ENCODE measurements at regions not wholly inside any gene's neighbourhood (a gene's known extent, or its start where the extent isn't known, plus 50 kb on each side); places are given as distances from the start of the nearest gene placed in this dataset.
"Not testable (repeated sequence)": the region's sequence is repeated elsewhere in the genome, so short reads cannot be mapped to it uniquely, and the experiment has no call there.

DNA sequence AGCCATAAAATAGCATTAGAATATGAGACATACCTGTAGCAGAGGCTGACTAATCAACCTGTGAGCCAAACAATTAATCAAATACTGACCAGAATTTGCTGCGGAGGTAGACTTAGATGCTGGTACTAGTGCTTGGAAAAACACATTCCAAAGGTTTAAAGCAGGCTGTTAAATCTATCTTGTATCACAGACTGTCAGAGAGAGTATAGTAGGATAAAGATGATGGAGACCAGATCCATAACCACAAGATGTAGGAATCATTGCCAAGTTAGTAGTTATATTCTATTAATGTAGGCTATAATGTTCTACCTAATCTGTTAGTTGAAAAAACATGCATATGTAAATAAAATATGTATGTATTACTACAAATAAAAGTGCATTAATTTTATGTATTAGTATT lies 726.2 kb downstream of the SLC6A15 start:
- ATAC-seq (no peak), DNase-seq (no peak)
- intact Hi-C loops (cut with micrococcal nuclease): no loop called here

GRCh38 chr12:84183576-84183975 lies 729.0 kb downstream of the SLC6A15 start:
- intact Hi-C loops (cut with micrococcal nuclease): no loop called here
- DNase-seq (no peak), ATAC-seq (no peak)

GRCh38 chr12:84174115-84174514 lies 738.5 kb downstream of the SLC6A15 start:
- DNase-seq (no peak), ATAC-seq (no peak)
- intact Hi-C loops (cut with micrococcal nuclease): no loop called here

DNA sequence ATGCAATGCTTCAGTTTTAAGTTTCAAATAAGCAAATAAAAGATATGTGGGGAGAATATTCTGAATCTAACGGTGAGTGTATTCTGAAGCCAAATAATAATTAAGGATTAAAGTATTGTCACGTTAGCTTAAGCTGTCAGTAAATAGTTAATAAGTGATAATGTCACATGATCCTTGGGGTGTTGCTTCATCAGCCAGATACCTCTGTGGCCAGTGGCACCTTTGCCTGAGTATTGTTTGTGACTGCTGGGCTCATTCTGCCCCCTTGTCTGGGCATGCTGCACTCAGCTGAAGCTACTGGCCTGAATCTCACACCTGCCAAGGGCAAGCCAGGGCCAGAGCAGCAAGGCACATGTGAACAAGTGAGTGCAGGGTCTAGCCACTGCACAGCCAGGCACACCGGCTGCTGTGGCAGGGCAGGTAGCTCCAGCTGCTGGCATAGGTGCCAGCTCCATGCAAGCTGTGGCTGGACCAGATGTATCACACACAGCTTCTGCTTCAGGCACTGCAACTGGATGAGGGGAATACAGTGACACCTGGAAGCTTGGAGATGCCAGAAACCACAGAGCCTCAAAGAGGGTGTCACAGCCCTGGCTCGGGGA lies 739.7 kb downstream of the SLC6A15 start:
- DNase-seq: no peak
- no peak for ATAC-seq
- intact Hi-C loops (cut with micrococcal nuclease): no loop called here

DNA sequence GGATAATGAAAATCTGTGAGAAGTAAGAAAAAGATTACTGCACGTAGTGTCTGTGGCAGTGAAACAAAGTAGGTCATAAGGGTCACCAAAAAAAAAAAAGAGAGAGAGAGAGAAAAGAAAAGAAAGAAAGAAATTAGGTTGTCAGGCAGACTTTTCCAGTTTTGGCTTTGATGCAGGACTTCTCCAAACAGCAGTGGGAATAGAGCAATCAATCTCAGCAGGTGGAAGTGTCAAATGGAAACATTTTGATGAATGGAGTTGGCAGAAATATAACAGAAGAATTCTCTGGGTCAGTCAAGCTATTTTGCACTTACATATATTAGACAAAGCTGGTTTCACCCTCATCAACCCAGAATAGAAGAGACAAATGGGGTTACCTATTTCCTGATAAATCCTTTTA lies 745.8 kb downstream of the SLC6A15 start:
- ATAC-seq: no peak
- intact Hi-C loops (cut with micrococcal nuclease): no loop called here
- no peak for DNase-seq

DNA sequence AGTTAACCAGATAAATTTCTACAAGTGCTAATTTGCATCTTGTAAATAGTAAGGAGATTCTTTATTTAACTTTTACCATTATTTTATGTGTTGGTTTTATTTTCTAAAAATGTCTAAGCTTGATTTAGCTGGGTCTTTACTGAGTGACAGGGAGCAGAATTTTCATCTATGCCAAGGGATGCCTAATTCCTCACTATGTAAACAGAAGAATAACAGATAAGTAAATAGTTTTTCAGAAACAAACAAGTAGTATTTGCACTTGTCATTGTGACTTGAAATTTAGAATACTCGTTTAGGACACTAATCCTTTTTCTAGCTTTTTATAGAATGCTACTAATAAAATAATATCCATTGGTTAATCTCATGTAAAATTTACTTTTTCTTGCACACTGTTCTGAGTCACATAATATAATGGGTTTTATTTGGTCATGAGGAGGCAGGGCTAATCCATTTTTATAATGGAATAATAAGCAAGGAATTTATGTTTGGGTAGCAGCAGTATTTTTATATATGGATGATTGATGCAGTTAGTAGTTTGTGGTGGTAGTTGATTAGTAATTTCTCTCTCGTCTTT lies 746.5 kb downstream of the SLC6A15 start:
- ATAC-seq: no peak
- intact Hi-C loops (cut with micrococcal nuclease): no loop called here
- DNase-seq: no peak

GRCh38 chr12:84161296-84161695 lies 751.3 kb downstream of the SLC6A15 start:
- ATAC-seq (no peak), DNase-seq (no peak)
- intact Hi-C loops (cut with micrococcal nuclease): no loop called here

DNA sequence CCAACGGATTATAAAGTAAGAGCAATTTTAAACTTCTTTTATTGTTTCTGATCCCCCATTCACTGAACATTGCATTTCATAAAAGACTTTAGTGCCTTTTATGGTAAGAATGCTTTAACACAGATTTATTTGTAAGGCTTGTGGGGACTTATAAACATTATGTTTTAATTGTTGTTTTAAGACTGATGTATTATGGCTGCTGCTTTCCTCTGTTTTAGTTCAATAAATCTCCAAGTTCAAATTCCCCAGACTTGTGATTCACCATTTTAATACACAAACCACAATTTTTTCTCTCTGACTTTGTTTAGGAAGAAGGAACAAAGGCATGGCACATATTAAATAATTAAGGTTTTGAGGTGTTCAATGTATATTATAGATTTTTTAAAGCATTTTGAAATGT lies 753.3 kb downstream of the SLC6A15 start:
- intact Hi-C loops (cut with micrococcal nuclease): no loop called here
- ATAC-seq (no peak), DNase-seq (no peak)

GRCh38 chr12:84157170-84157569 lies 755.4 kb downstream of the SLC6A15 start:
- DNase-seq (no peak), ATAC-seq (no peak)
- intact Hi-C loops (cut with micrococcal nuclease): no loop called here

GRCh38 chr12:84154991-84155930 lies 757.3 kb downstream of the SLC6A15 start:
- intact Hi-C loops (cut with micrococcal nuclease); DNase-seq; ATAC-seq: not testable (repeated sequence)

DNA sequence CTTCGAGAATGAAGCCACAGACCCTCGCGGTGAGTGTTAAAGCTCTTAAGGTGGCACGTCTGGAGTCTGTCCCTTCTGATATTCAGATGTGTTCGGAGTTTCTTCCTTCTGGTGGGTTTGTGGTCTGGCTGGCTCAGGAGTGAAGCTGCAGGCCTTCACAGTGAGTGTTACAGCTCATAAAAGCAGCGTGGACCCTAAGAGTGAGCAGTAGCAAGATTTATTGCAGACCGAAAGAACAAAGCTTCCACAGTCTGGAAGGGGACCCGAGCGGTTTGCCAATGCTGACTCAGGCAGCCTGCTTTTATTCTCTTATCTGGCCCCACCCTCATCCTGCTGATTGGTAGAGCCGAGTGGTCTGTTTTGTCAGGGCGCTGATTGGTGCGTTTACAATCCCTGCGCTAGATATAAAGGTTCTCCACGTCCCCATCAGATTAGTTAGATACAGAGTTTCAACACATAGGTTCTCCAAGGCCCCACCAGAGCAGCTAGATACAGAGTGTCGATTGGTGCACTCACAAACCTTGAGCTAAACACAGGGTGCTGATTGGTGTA lies 758.1 kb downstream of the SLC6A15 start:
- ATAC-seq; intact Hi-C loops (cut with micrococcal nuclease); DNase-seq: not testable (repeated sequence)

DNA sequence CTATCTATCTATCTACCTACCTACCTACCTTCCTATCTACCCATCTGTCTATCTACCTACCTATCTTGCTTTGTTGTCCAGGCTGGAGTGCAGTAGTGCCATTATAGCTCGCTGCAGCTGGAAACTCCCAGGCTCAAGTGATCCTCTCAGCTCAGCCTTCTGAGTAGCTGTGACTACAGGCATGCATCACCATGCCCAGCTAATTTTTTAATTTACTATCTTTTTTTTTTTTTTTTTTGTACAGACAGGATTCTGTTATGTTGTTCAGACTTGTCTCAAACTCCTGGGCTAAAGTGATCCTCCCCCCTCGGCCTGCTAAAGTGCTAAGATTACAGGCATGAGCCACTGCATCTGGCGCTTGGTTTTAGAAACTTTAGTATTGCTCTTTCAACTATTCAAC lies 762.4 kb downstream of the SLC6A15 start:
- ATAC-seq (no peak), DNase-seq (no peak)
- intact Hi-C loops (cut with micrococcal nuclease): no loop called here

GRCh38 chr12:84148335-84148734 lies 764.3 kb downstream of the SLC6A15 start:
- DNase-seq (no peak), ATAC-seq (no peak)
- intact Hi-C loops (cut with micrococcal nuclease): no loop called here

DNA sequence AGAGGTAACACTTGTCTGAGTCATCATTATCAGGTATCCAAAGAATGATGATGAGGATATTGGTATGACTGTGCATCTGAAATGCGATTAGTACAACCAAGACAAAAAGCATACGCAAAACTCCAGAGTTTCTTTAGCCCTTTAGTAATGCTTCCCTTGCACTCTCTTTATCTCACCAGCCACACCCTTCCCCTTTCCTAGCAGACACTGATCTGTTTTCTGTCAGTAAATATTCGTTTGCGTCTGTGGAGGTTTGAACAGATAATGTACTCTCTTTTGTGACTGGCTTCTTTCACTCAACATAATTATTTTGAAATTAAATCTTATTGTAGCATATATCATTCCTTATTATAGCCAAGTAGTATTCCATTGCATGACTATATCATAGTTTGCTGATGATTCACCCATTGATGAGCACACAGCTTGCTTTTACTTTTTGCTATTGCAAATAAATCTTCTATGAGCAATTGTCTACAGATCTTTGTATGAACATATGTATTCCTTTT lies 775.7 kb downstream of the SLC6A15 start:
- intact Hi-C loops (cut with micrococcal nuclease): no loop called here
- ATAC-seq: no peak
- DNase-seq: no peak

DNA sequence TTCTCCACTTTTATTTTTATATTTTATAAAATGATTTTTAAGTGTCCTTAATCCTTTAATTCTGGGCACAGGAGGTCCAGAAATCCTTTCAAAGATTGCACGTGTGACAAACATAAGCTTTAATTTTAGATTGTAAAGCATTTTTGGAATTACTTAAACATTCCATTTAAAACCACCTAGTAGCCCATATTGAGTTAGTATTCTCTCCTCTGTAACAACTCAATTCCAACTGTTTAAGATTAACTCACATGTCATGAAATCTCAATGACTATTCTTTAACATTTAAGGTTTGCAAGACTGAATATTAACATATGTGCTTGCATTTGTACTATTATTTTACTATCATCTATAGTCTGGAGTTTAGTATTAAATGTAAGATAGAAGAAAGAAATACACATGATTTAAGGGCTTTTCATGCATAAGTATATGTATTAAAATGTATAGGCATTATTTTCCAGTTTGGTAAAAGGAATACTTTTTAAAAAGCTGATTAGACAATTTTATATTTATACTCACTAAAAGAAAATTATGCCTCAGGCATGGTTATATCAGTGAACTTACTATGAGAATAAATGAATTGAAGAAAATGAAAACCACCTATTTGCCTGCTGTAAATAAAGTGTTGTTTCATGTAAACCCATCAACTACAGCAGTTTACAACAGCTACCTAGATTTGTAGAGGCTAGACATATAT lies 776.9 kb downstream of the SLC6A15 start:
- ATAC-seq (no peak), DNase-seq (no peak)
- intact Hi-C loops (cut with micrococcal nuclease): no loop called here

GRCh38 chr12:84134797-84135366 lies 777.7 kb downstream of the SLC6A15 start:
- ATAC-seq: no peak
- intact Hi-C loops (cut with micrococcal nuclease): no loop called here

GRCh38 chr12:84131076-84131475 lies 781.5 kb downstream of the SLC6A15 start:
- ATAC-seq (no peak), DNase-seq (no peak)
- intact Hi-C loops (cut with micrococcal nuclease): no loop called here

More at GRCh38 chr12:84134797-84135366, 777.7 kb downstream of the SLC6A15 start:
- no peak for DNase-seq

DNA sequence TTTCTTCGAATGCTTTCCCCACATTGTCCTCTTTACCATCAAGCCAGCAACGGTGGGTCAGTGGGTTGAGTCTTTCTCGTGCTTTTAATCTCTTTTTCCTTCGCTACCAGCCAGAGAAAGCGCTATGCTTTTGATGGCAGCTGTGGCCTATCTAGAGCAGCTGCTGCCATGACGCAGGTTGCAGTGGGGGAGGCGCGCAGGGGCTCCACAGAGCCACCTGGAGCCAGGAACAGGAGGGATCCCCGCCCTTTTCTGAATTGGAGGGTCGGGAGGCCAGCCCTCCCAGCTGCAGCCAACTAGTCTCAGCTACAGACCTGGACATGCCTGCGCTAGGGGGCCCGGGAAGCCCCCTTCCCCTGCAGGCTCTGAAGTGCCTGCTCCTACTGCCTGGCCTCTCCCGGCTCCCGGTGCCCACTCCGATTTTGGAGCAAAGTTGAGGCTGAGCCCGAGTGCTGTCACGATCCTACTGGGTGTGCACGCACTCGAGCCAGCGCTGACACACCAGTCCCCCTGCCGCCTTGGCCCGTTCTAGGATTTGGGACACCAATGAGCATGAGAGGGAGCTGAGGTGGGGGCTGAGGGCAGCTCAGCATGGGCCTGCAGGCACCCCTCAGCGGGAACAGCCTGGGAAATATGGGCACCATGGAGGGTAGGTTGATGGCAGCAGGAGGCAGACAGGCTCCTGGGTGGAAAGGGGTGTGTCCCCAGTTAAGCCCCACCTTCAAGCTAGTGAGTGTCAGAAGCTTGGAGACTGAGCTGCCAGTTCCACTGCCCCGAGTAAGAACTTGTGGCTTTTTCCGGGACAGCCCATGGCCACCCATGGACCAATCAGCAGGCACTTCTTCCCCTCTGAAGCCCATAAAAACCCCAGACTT lies 784.2 kb downstream of the SLC6A15 start:
- DNase-seq (no peak), ATAC-seq (no peak)
- intact Hi-C loops (cut with micrococcal nuclease): no loop called here

Measured in left ventricle myocardium superior (tissue), 1 donor.